ENCODE measurements at regions not wholly inside any gene's neighbourhood (a gene's known extent, or its start where the extent isn't known, plus 50 kb on each side); places are given as distances from the start of the nearest gene placed in this dataset.
"Not testable (repeated sequence)": the region's sequence is repeated elsewhere in the genome, so short reads cannot be mapped to it uniquely, and the experiment has no call there.

GRCh38 chr1:214764502-214764901 lies 161.5 kb downstream of the CENPF start:
- FAIRE-seq (no peak), DNase-seq (ENCODE audit: insufficient read length) (no peak)
- TF ChIP-seq TAF1 (IDR thresholded peaks at IDR 0.05; ENCODE audit: borderline replicate concordance, low read depth, low read length), result no peak
- TF ChIP-seq POLR2AphosphoS5 (IDR thresholded peaks at IDR 0.05; ENCODE audit: low read depth, low read length), result no peak
- TF ChIP-seq POLR2A (IDR thresholded peaks at IDR 0.05; ENCODE audit: low read depth, low read length), result no peak

- TF ChIP-seq POLR2A (IDR thresholded peaks at IDR 0.05; ENCODE audit: low read depth, low read length) (no peak), TAF1 (IDR thresholded peaks at IDR 0.05; ENCODE audit: borderline replicate concordance, low read depth, low read length) (no peak), POLR2AphosphoS5 (IDR thresholded peaks at IDR 0.05; ENCODE audit: low read depth, low read length) (no peak)
- DNase-seq (ENCODE audit: insufficient read length) (no peak), FAIRE-seq (no peak)
Measured at GRCh38 chr1:214767221-214767620, 164.2 kb downstream of the CENPF start.

GRCh38 chr1:214769666-214770065 lies 166.7 kb downstream of the CENPF start:
- not testable (repeated sequence) for DNase-seq (ENCODE audit: insufficient read length); FAIRE-seq

GRCh38 chr1:214777364-214777763 lies 174.4 kb downstream of the CENPF start:
- DNase-seq (ENCODE audit: insufficient read length) (no peak), FAIRE-seq (no peak)
- TF ChIP-seq POLR2A (IDR thresholded peaks at IDR 0.05; ENCODE audit: low read depth, low read length) (no peak), TAF1 (IDR thresholded peaks at IDR 0.05; ENCODE audit: borderline replicate concordance, low read depth, low read length) (no peak), POLR2AphosphoS5 (IDR thresholded peaks at IDR 0.05; ENCODE audit: low read depth, low read length) (no peak)

GRCh38 chr1:214791961-214792360 lies 189.0 kb downstream of the CENPF start:
- TF ChIP-seq POLR2AphosphoS5 (IDR thresholded peaks at IDR 0.05; ENCODE audit: low read depth, low read length) (no peak), TAF1 (IDR thresholded peaks at IDR 0.05; ENCODE audit: borderline replicate concordance, low read depth, low read length) (no peak), POLR2A (IDR thresholded peaks at IDR 0.05; ENCODE audit: low read depth, low read length) (no peak)

GRCh38 chr1:214792527-214793186 lies 189.7 kb downstream of the CENPF start:
- DNase-seq (ENCODE audit: insufficient read length) (no peak), FAIRE-seq (no peak)
- TF ChIP-seq POLR2AphosphoS5 (IDR thresholded peaks at IDR 0.05; ENCODE audit: low read depth, low read length) (no peak), TAF1 (IDR thresholded peaks at IDR 0.05; ENCODE audit: borderline replicate concordance, low read depth, low read length) (no peak), POLR2A (IDR thresholded peaks at IDR 0.05; ENCODE audit: low read depth, low read length) (no peak)

More at GRCh38 chr1:214791961-214792360, 189.0 kb downstream of the CENPF start:
- FAIRE-seq (no peak), DNase-seq (ENCODE audit: insufficient read length) (no peak)

- DNase-seq (ENCODE audit: insufficient read length), result no peak
- no peak for TF ChIP-seq POLR2AphosphoS5 (IDR thresholded peaks at IDR 0.05; ENCODE audit: low read depth, low read length)
- no peak for TF ChIP-seq POLR2A (IDR thresholded peaks at IDR 0.05; ENCODE audit: low read depth, low read length)
- TF ChIP-seq TAF1 (IDR thresholded peaks at IDR 0.05; ENCODE audit: borderline replicate concordance, low read depth, low read length), result no peak
- FAIRE-seq, result no peak
Measured at GRCh38 chr1:214793708-214794107, 190.7 kb downstream of the CENPF start.

- TF ChIP-seq TAF1 (IDR thresholded peaks at IDR 0.05; ENCODE audit: borderline replicate concordance, low read depth, low read length) (no peak), POLR2AphosphoS5 (IDR thresholded peaks at IDR 0.05; ENCODE audit: low read depth, low read length) (no peak), POLR2A (IDR thresholded peaks at IDR 0.05; ENCODE audit: low read depth, low read length) (no peak)
- DNase-seq (ENCODE audit: insufficient read length), result no peak
- FAIRE-seq, result no peak
Measured at GRCh38 chr1:214801191-214801590, 198.2 kb downstream of the CENPF start.

GRCh38 chr1:214808845-214809460 lies 206.0 kb downstream of the CENPF start:
- DNase-seq (ENCODE audit: insufficient read length) (no peak), FAIRE-seq (no peak)
- TF ChIP-seq POLR2A (IDR thresholded peaks at IDR 0.05; ENCODE audit: low read depth, low read length) (no peak), TAF1 (IDR thresholded peaks at IDR 0.05; ENCODE audit: borderline replicate concordance, low read depth, low read length) (no peak)

GRCh38 chr1:214816603-214817002 lies 213.6 kb downstream of the CENPF start:
- FAIRE-seq, result no peak

GRCh38 chr1:214823311-214824117 lies 220.5 kb downstream of the CENPF start:
- no peak for DNase-seq (ENCODE audit: insufficient read length)
- FAIRE-seq, result no peak
- TF ChIP-seq POLR2AphosphoS5 (IDR thresholded peaks at IDR 0.05; ENCODE audit: low read depth, low read length), result no peak
- no peak for TF ChIP-seq TAF1 (IDR thresholded peaks at IDR 0.05; ENCODE audit: borderline replicate concordance, low read depth, low read length)
- TF ChIP-seq POLR2A (IDR thresholded peaks at IDR 0.05; ENCODE audit: low read depth, low read length), result no peak

More at GRCh38 chr1:214816603-214817002, 213.6 kb downstream of the CENPF start:
- TF ChIP-seq POLR2A (IDR thresholded peaks at IDR 0.05; ENCODE audit: low read depth, low read length), result no peak
- TF ChIP-seq POLR2AphosphoS5 (IDR thresholded peaks at IDR 0.05; ENCODE audit: low read depth, low read length), result no peak
- no peak for TF ChIP-seq TAF1 (IDR thresholded peaks at IDR 0.05; ENCODE audit: borderline replicate concordance, low read depth, low read length)
- no peak for DNase-seq (ENCODE audit: insufficient read length)

GRCh38 chr1:214824763-214825162 lies 221.8 kb downstream of the CENPF start:
- no peak for DNase-seq (ENCODE audit: insufficient read length)
- TF ChIP-seq TAF1 (IDR thresholded peaks at IDR 0.05; ENCODE audit: borderline replicate concordance, low read depth, low read length) (no peak), POLR2A (IDR thresholded peaks at IDR 0.05; ENCODE audit: low read depth, low read length) (no peak), POLR2AphosphoS5 (IDR thresholded peaks at IDR 0.05; ENCODE audit: low read depth, low read length) (no peak)
- no peak for FAIRE-seq
